ENCODE measurements at regions not wholly inside any gene's neighbourhood (a gene's known extent, or its start where the extent isn't known, plus 50 kb on each side); places are given as distances from the start of the nearest gene placed in this dataset.

DNA sequence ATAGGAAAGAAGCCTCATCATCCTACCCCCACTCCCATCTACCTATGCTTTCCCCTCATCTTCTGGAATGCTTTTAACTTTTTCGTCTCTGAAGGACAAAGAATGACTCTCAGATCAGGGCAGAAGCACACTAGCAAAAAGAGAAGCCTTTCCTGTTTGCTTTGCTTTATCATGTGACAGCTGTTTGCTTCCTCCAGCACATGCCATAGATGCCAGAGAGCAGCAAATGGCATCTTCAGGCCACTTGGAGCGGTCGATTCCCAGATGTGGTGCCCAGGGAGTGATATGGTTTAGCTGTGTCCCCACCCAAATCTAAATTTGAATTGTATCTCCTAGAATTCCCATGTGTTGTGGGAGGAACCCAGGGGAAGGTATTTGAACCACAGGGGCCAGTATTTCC is 294.8 kb downstream of the GADD45G start:
- ATAC-seq (no peak), DNase-seq (no peak)
- intact Hi-C loops (cut with DNase I), result no loop called here
- no peak overlapping the region for H3K4me3 ChIP-seq
- TF ChIP-seq, protein P1, sequence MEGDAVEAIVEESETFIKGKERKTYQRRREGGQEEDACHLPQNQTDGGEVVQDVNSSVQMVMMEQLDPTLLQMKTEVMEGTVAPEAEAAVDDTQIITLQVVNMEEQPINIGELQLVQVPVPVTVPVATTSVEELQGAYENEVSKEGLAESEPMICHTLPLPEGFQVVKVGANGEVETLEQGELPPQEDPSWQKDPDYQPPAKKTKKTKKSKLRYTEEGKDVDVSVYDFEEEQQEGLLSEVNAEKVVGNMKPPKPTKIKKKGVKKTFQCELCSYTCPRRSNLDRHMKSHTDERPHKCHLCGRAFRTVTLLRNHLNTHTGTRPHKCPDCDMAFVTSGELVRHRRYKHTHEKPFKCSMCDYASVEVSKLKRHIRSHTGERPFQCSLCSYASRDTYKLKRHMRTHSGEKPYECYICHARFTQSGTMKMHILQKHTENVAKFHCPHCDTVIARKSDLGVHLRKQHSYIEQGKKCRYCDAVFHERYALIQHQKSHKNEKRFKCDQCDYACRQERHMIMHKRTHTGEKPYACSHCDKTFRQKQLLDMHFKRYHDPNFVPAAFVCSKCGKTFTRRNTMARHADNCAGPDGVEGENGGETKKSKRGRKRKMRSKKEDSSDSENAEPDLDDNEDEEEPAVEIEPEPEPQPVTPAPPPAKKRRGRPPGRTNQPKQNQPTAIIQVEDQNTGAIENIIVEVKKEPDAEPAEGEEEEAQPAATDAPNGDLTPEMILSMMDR (IDR thresholded peaks at IDR 0.05), result no peak
- H3K4me1 ChIP-seq, result peaks cover 5% of the 10 kb centered on the region
- H3K9me3 ChIP-seq, result no peaks in the 10 kb centered on the region
- H3K36me3 ChIP-seq, result no peaks in the 10 kb centered on the region
- no peak overlapping the region for H3K27ac ChIP-seq
- H3K27me3 ChIP-seq (ENCODE audit: low read depth), result no peaks in the 10 kb centered on the region

DNA sequence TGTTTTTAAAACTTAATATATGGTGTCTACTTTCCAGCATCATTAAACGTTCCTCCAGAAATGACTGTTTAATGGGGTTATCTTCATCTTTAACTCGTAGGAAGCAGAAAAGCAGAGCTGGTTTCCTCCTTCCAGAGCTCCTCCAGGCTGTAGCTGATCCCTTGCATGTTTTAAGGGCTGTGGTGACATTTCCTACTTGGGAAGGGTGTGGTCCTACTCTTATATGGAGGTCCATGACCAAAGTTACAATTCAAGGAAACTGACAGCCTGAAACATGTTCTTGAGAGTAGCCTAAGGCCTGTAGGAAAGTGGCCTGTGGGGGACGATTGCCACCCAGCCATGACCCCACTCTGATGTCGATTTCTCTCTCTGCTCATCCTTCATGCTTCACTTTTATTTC is 297.1 kb downstream of the GADD45G start:
- Histone ChIP-seq H3K27me3 (ENCODE audit: low read depth) (no peaks in the 10 kb centered on the region), H3K36me3 (no peaks in the 10 kb centered on the region), H3K4me3 (no peak overlapping the region), H3K9me3 (no peaks in the 10 kb centered on the region), H3K4me1 (peaks cover 5% of the 10 kb centered on the region), H3K27ac (no peak overlapping the region)
- TF ChIP-seq, protein P1 (IDR thresholded peaks at IDR 0.05), result no peak
- no peak for DNase-seq
- ATAC-seq, result no peak
- intact Hi-C loops (cut with DNase I), result no loop called here

DNA sequence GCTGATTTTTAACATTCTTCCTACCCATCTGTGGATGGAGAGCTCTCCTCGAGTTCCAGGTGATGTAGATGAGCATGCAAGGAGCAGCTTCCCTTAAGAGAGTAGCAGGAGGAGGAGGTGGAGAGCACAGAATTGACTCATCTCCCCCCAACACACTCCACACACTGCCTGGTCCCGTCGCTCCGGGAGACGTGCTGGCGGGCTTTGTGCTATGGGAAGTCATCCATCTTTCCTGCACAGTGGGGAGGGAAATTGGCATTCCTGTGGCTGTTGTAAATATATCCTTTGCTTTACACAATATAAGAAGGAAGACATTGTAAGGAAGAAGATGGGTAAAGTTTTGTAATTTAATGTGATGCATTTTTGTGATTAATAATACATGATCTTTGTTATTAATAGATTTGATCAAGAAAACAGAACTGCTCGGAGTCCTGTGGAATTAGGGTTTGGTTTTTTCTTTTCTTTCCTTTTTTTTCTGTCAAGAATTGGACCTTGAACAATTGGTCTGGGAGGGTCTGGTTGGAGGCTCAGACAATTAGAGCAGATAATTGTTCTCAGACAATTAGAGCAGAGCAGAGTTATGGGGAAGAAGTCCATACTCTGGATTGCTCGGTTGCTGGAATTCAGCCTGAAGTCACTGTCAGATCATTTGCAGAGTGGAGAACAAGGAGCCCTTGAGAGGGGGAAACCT is 297.8 kb downstream of the GADD45G start:
- Histone ChIP-seq H3K36me3 (no peaks in the 10 kb centered on the region), H3K4me3 (no peak overlapping the region), H3K27ac (no peak overlapping the region), H3K27me3 (ENCODE audit: low read depth) (no peaks in the 10 kb centered on the region), H3K4me1 (peaks cover 5% of the 10 kb centered on the region), H3K9me3 (no peaks in the 10 kb centered on the region)
- TF ChIP-seq, protein P1 (IDR thresholded peaks at IDR 0.05), result no peak
- ATAC-seq (no peak), DNase-seq (no peak)
- intact Hi-C loops (cut with DNase I), result no loop called here

DNA sequence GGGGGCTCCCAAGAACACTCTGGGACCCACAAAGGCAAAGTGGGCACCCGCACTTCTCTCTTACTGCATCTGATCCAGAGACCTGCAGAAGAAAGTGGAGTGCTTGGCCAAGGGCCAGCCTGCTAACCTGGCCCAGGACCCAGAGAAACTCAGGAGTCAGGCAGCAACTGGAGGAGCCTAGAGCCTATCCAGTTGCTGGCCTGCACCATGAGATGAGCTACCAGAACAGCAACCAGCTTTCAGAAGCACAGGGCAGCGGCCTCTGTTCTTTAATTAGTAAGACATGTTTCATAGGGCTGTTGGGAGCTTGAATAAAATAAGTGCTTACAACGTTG is 298.3 kb downstream of the GADD45G start:
- Histone ChIP-seq H3K4me1 (peaks cover 5% of the 10 kb centered on the region), H3K27ac (no peak overlapping the region), H3K27me3 (ENCODE audit: low read depth) (no peaks in the 10 kb centered on the region), H3K36me3 (no peaks in the 10 kb centered on the region), H3K4me3 (no peak overlapping the region), H3K9me3 (no peaks in the 10 kb centered on the region)
- intact Hi-C loops (cut with DNase I), result no loop called here
- TF ChIP-seq, protein P1 (IDR thresholded peaks at IDR 0.05), result no peak
- DNase-seq, result peak; percentile 56
- ATAC-seq, result no peak

DNA sequence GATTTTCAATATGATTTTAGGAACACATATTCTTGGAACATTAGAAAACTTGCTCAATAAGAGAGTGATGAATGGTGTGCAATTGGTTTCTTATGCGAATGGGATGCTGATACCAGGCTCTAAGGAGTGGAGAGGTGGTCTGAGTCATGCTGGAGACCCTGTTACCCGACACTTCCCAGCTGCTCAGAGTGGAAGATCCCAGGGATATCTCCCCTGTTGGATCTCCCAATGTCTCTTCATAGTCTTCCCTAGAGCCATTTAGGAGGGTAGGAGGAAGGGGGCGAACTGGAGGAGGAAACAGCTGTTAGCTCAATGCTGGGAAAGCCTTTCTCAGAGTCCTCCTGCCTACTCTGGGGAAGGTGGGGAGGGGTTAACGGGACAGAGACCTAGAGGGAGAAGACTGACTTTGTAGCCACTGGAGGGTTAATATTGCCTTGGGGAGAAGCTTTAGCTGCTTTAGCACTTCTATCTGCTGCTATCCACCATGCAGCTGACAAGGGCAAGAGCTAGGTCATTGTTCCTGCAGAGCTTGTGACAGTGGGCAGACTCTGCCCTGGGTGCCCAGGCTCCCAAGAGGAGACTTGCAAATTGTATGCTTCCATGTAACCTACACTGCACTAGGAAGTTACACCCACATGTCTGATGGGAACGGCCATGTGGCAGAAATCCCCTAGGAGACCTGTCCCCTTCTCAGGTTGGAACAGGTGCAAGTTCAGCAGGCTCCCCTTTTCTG is 301.0 kb downstream of the GADD45G start:
- intact Hi-C loops (cut with DNase I), result no loop called here
- DNase-seq (no peak), ATAC-seq (no peak)

More for the DNA sequence above, 301.0 kb downstream of the GADD45G start:
- Histone ChIP-seq H3K27ac (no peak overlapping the region), H3K36me3 (no peaks in the 10 kb centered on the region), H3K4me3 (no peak overlapping the region), H3K4me1 (peaks cover 5% of the 10 kb centered on the region), H3K27me3 (ENCODE audit: low read depth) (no peaks in the 10 kb centered on the region), H3K9me3 (no peaks in the 10 kb centered on the region)
- TF ChIP-seq, protein P1 (IDR thresholded peaks at IDR 0.05), result no peak

Data from lower lobe of right lung (tissue), 2 donors.